ENCODE measurements at regions not wholly inside any gene's neighbourhood (a gene's known extent, or its start where the extent isn't known, plus 50 kb on each side); places are given as distances from the start of the nearest gene placed in this dataset.
"Not testable (repeated sequence)": the region's sequence is repeated elsewhere in the genome, so short reads cannot be mapped to it uniquely, and the experiment has no call there.

DNA sequence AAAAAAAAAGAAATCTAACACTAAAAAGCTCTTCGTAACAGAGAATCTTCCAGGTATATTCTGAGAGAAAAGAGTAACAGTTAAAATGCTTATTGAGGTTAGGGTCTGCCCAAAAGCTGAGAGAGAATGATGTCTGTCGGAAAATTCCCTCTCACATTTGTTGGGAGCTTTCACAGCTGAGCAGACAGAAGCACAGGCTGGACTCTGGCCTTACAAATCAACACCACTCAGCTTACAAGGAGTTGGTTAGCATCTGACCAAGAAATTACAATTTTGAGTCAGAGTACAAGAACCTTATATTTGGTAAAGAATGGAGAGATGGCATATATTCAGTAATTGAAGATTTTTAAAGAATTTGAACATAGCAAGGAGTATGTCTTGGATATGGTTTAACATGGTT lies 1561.0 kb upstream of the RAG2 start:
- Histone ChIP-seq H3K9me3 (replicated peaks) (0 out of 2 replicates have a peak, but pooled peaks cover 6% of the 10 kb centered on the region), H3K36me3 (no peaks in the 10 kb centered on the region), H3K27ac (no peak overlapping the region), H3K27me3 (replicated peaks) (no peaks in the 10 kb centered on the region), H3K4me3 (no peak overlapping the region), H3K4me1 (replicated peaks) (no peaks in the 10 kb centered on the region)
- no peak for DNase-seq (ENCODE audit: low read depth in 1 of 2, low spot score in 2 of 2)

DNA sequence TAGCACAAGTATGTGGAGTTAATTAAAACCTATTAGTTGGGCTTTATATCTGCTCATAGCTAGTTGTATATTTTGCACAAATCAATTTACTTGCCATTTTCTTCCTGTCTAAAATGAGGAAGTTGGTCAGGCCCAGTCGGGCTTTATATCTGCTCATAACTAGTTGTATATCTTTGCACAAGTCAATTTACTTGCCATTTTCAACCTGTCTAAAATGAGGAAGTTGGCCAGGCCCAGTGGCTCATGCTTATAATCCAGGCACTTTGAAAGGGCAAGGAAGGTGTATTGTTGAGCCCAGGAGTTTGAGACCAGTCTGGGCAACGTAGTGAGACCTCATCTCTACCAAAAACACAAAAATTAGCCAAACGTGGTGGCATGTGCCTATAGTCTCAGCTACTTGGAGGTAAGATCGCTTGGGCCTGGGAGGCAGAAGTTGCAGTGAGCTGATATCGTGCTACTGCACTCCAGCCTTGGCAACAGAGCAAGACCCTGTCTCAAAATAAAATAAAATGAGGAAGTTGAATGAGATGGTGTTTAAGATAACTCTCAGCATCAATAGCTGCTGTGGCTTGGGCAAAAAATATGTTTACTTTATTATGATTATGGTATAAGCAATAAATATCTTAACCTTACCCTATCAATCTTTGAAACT lies 1558.6 kb upstream of the RAG2 start:
- Histone ChIP-seq H3K27ac (no peak overlapping the region), H3K4me3 (no peak overlapping the region), H3K36me3 (no peaks in the 10 kb centered on the region), H3K4me1 (replicated peaks) (no peaks in the 10 kb centered on the region), H3K9me3 (replicated peaks) (no peaks in the 10 kb centered on the region), H3K27me3 (replicated peaks) (no peaks in the 10 kb centered on the region)
- DNase-seq (ENCODE audit: low read depth in 1 of 2, low spot score in 2 of 2): no peak

DNA sequence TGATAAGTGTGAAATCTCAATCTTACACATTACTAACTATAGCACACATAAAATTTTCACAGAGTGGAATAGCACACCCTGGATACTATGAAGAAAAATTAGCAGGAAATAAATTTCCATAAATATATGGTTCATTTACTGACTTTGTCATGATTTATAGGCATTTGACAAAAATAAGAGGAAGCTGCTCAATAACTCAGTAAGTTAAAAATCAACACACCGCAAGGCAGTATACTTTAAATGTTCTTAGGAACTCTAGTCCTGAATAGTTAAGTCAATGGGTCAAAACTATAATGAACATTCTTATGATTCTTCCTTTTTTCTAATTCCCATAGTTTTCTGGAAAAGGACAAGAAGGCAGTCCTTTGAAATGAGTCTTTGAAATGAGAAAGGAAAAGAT lies 1557.8 kb upstream of the RAG2 start:
- no peaks in the 10 kb centered on the region for H3K4me1 ChIP-seq (replicated peaks)
- DNase-seq (ENCODE audit: low read depth in 1 of 2, low spot score in 2 of 2): no peak
- H3K27me3 ChIP-seq (replicated peaks): no peaks in the 10 kb centered on the region
- H3K36me3 ChIP-seq: no peaks in the 10 kb centered on the region
- no peaks in the 10 kb centered on the region for H3K9me3 ChIP-seq (replicated peaks)
- no peak overlapping the region for H3K4me3 ChIP-seq
- no peak overlapping the region for H3K27ac ChIP-seq

DNA sequence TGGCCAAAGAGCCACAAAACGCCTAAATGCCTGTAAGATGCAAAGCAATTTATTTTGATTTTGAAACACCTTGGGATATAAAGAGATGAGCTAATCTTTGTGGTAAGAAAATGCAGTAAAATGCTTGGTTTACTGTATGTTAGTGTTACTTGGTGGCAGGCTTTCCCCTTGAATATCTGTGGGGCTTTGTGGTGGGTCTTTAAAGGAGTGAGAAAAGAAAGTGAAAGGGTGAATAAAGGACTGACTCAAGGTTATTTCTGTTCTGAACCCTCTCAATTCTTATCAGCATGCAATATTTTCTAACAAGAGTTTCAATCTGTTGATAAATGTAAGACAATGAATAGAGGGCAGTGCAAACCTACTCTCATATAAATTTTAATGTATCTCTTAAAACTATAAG lies 1555.9 kb upstream of the RAG2 start:
- no peak overlapping the region for H3K27ac ChIP-seq
- H3K4me1 ChIP-seq (replicated peaks): no peaks in the 10 kb centered on the region
- H3K4me3 ChIP-seq: no peak overlapping the region
- H3K36me3 ChIP-seq: no peaks in the 10 kb centered on the region
- H3K9me3 ChIP-seq (replicated peaks): no peaks in the 10 kb centered on the region
- H3K27me3 ChIP-seq (replicated peaks): no peaks in the 10 kb centered on the region
- no peak for DNase-seq (ENCODE audit: low read depth in 1 of 2, low spot score in 2 of 2)

DNA sequence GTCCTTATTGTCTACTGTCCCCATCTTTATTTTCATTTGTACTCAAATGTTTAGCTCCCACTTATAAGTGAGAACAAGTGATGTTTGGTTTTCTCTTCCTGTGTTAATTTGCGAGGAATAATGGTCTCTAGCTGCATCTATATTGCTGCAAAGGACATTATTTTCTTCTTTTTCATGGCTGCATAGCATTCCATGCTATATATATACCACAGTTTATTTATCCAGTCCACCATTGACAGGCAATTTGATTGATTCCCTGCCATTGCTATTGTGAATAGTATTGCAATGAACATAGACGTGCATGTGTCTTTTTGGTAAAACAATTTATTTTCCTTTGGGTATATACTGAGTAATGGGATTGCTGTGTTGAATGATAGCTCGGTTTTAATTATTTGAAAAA lies 1545.8 kb upstream of the RAG2 start:
- no peak for DNase-seq (ENCODE audit: low read depth in 1 of 2, low spot score in 2 of 2)
- H3K36me3 ChIP-seq: no peaks in the 10 kb centered on the region
- H3K9me3 ChIP-seq (replicated peaks): 0 out of 2 replicates have a peak, but pooled peaks cover 3% of the 10 kb centered on the region
- no peak overlapping the region for H3K27ac ChIP-seq
- no peaks in the 10 kb centered on the region for H3K4me1 ChIP-seq (replicated peaks)
- H3K4me3 ChIP-seq: no peak overlapping the region
- no peaks in the 10 kb centered on the region for H3K27me3 ChIP-seq (replicated peaks)

DNA sequence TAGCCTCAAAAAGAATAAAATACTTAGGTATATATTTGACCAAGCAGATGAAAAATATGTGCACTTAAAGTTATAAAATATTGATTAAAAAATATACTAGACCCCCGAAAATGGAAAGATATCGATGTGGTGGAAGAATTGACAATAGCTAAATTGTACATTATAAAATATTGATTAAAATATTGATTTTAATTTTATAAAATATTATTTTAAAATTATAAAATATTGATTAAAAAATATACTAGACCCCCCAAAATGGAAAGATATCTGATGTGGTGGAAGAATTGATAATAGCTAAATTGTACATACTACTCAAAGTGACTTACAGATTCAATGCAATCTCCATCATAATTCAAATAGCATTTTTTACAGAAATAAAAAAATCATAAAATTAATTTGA lies 1540.9 kb upstream of the RAG2 start:
- no peaks in the 10 kb centered on the region for H3K27me3 ChIP-seq (replicated peaks)
- H3K4me3 ChIP-seq: no peak overlapping the region

DNA sequence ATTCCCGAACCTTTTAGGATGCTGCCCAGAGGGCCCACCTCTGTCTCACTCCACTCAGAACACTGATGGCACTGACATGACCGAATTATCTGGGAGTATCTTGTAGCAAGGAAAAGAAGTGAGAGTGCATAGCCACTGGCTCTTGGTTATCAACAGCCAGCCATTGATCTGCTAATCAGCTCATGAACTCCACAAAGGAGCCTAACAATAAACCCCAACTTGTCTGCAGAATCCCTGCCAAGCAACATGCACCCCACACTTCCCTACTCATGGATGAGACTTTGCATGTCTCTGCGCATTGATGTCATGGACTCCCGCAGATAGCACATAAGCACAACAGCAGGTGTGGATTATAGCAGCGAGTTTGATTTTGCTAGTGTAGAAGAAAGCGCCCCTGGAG lies 1538.9 kb upstream of the RAG2 start:
- Histone ChIP-seq H3K9me3 (replicated peaks) (peaks cover 7% of the 10 kb centered on the region), H3K4me1 (replicated peaks) (no peaks in the 10 kb centered on the region), H3K27ac (no peak overlapping the region), H3K4me3 (no peak overlapping the region), H3K36me3 (no peaks in the 10 kb centered on the region), H3K27me3 (replicated peaks) (no peaks in the 10 kb centered on the region)
- DNase-seq (ENCODE audit: low read depth in 1 of 2, low spot score in 2 of 2): no peak

More for the DNA sequence above, 1540.9 kb upstream of the RAG2 start:
- Histone ChIP-seq H3K4me1 (replicated peaks) (no peaks in the 10 kb centered on the region), H3K36me3 (no peaks in the 10 kb centered on the region), H3K9me3 (replicated peaks) (peaks cover 7% of the 10 kb centered on the region), H3K27ac (no peak overlapping the region)
- no peak for DNase-seq (ENCODE audit: low read depth in 1 of 2, low spot score in 2 of 2)

DNA sequence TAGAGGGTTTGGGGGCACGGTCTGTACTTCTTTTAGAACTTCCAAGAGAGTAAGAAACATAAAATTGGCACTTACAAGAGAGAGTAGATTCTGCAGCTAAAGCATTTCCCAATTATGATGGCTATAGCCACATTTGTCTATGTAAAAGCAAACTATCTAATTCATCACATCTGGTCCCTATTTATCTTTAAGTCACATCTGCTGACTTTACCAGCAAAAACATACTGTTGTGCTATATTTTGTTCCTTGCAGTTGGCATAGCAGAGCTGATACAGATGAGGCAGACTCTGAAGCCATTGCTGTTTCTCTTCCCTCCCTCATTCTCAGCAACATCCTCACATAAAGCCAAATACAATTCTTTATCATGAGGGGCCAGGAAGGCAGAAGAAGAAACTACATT lies 1533.5 kb upstream of the RAG2 start:
- H3K27ac ChIP-seq: no peak overlapping the region
- H3K27me3 ChIP-seq (replicated peaks): no peaks in the 10 kb centered on the region
- H3K36me3 ChIP-seq: no peaks in the 10 kb centered on the region
- H3K4me3 ChIP-seq: no peak overlapping the region
- no peak for DNase-seq (ENCODE audit: low read depth in 1 of 2, low spot score in 2 of 2)
- peaks cover under 1% of the 10 kb centered on the region; the same call in 1 of the 2 replicates for H3K9me3 ChIP-seq (replicated peaks)
- H3K4me1 ChIP-seq (replicated peaks): no peaks in the 10 kb centered on the region

DNA sequence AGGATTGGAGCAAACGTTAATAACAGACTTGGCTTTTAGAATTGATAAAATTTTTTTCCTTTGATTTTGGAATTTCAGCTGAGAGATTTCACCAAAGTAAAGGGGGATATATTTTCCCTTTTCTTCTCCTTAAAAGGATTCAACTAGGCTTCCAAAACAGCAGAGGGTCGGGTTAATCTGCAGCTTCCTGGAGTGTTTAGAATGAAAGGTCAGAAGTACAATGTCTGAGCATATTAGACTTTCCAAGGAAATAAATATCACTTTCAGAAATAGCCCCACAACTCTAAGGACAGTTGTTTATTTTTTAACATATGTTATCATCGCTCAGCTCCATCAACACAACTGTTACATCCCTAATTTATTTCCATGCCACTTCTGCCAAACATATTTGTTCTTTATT lies 1532.9 kb upstream of the RAG2 start:
- no peak overlapping the region for H3K4me3 ChIP-seq
- H3K27me3 ChIP-seq (replicated peaks): no peaks in the 10 kb centered on the region
- DNase-seq (ENCODE audit: low read depth in 1 of 2, low spot score in 2 of 2): no peak

DNA sequence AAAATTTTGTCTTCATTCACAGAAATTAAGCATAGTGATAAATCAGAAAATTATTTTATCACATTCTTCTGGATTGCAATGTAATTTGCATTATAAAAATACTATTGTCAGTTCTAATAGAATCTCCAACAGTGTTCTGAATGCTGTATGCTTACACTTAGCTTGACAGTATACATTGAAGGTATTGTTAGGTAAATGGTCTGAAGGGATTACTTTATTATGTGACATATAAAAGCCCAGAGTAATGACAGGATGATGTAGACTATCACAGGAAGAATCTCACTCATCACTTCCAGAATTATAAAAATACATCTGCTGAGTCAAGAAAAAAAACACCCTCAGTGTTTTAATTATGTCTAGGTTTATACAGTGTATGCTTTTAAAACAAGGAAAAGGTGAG lies 1532.5 kb upstream of the RAG2 start:
- Histone ChIP-seq H3K4me3 (no peak overlapping the region), H3K27me3 (replicated peaks) (no peaks in the 10 kb centered on the region), H3K4me1 (replicated peaks) (no peaks in the 10 kb centered on the region), H3K36me3 (no peaks in the 10 kb centered on the region), H3K9me3 (replicated peaks) (no peaks in the 10 kb centered on the region), H3K27ac (no peak overlapping the region)
- DNase-seq (ENCODE audit: low read depth in 1 of 2, low spot score in 2 of 2): no peak

More for the DNA sequence above, 1532.9 kb upstream of the RAG2 start:
- Histone ChIP-seq H3K36me3 (no peaks in the 10 kb centered on the region), H3K27ac (no peak overlapping the region), H3K9me3 (replicated peaks) (no peaks in the 10 kb centered on the region), H3K4me1 (replicated peaks) (no peaks in the 10 kb centered on the region)

DNA sequence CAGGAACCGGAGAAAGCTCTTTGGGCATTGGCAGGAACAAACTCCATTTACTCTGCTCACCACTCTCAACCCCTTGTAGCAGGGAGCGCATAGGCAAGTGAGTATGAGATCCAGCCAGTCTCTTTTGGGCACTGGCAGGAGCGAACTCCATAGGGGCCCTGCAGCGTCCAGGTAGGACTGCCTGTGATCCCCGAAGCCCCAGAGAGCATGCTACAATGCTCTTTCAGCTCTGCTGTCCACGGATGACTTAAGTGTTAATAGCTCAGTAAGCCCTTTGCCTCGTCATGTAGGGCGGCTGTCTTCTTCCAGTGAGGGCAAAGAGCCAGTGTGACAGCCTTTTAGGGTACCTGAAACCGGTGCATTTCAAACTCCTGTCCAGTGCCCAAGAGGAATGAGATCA lies 1525.6 kb upstream of the RAG2 start:
- H3K27me3 ChIP-seq (replicated peaks): no peaks in the 10 kb centered on the region
- DNase-seq (ENCODE audit: low read depth in 1 of 2, low spot score in 2 of 2): no peak

DNA sequence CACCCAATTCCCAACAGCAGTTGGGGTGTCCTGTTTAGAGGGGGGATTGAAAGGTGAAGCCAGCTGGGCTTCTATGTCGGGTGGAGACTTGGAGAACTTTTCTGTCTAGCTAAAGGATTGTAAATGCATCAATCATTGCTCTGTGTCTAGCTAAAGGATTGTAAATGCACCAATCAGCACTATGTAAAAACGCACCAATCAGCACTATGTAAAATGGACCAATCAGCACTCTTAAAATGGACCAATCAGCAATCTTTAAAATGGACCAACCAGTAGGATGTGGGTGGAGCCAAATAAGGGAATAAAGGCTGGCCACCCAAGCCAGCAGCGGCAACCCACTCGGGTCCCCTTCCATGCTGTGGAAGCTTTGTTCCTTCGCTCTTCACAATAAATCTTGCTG lies 1518.6 kb upstream of the RAG2 start:
- H3K36me3 ChIP-seq; H3K4me3 ChIP-seq; H3K9me3 ChIP-seq (replicated peaks): not testable (repeated sequence)

More for the DNA sequence above, 1525.6 kb upstream of the RAG2 start:
- no peaks in the 10 kb centered on the region for H3K9me3 ChIP-seq (replicated peaks)
- H3K4me1 ChIP-seq (replicated peaks): no peaks in the 10 kb centered on the region
- H3K27ac ChIP-seq: no peak overlapping the region
- no peak overlapping the region for H3K4me3 ChIP-seq
- no peaks in the 10 kb centered on the region for H3K36me3 ChIP-seq

DNA sequence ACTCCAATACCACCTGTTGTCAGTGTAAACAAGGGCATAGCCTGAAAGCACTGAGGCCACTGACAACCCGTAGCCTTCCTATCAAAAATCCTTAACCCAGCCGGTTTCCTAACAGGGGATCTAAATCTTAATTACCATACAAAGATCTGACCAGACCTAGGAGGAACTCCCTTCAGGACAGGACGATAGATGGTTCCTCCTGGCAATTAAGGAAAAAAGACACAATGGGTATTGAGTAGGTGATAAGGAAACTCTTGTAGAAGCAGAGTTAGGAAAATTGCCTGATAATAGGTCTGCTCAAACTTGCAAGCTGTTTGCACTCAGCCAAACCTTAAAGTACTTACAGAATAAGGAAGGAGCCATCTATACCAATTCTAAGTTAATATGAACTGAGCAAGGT lies 1517.3 kb upstream of the RAG2 start:
- H3K36me3 ChIP-seq; H3K4me1 ChIP-seq (replicated peaks); H3K27me3 ChIP-seq (replicated peaks); H3K9me3 ChIP-seq (replicated peaks); H3K27ac ChIP-seq; DNase-seq (ENCODE audit: low read depth in 1 of 2, low spot score in 2 of 2); H3K4me3 ChIP-seq: not testable (repeated sequence)

More for the DNA sequence above, 1518.6 kb upstream of the RAG2 start:
- H3K27ac ChIP-seq; H3K27me3 ChIP-seq (replicated peaks); DNase-seq (ENCODE audit: low read depth in 1 of 2, low spot score in 2 of 2); H3K4me1 ChIP-seq (replicated peaks): not testable (repeated sequence)

DNA sequence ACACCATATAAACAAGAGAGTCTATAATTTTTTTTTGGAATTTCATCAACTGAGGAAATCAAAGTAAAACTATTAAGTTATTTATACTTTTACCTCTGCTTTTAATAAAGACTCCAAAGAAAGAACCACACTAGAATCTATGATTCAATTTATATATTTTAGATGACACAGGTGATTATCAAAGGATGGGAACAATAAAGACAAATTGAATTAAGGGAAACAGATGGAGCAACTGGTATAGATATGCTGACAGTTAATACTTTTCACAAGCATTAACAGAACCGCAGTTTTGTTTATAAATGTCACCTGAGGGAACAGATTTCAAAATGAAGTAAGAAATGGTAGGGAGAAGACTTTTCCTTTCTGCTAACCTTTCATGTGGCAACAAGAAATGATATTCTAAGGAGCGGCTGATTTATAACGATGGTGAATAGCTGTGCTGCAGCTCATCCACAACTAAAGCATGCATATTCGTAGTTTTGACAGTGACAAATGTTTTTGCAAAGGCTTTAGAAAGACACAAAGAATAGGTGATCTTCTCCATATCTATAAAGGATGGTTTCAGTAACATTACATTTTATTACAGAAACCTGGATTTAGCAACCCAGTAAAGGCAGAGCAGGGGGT lies 1502.9 kb upstream of the RAG2 start:
- Histone ChIP-seq H3K4me3 (no peak overlapping the region), H3K36me3 (no peaks in the 10 kb centered on the region), H3K9me3 (replicated peaks) (no peaks in the 10 kb centered on the region; the same call in 1 of the 2 replicates), H3K27me3 (replicated peaks) (no peaks in the 10 kb centered on the region), H3K4me1 (replicated peaks) (no peaks in the 10 kb centered on the region), H3K27ac (no peak overlapping the region)
- DNase-seq (ENCODE audit: low read depth in 1 of 2, low spot score in 2 of 2): no peak

DNA sequence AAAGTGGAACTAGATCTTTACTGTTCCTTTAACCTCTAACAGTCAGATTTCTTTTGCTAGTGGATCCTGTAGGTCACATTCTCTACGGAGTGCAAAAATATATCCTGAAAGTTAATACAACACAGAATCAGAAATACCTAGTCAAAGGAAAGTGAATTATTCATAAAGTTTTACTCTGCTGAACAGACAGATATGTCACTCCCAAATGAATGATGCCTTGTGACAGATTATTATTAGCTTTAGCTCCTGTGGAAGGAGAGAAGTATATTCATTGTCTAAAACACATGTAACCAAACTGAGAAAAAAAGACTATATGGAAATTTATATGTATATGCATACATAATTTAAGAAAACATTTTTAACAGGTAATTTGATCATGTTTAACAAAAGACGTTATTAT lies 1497.2 kb upstream of the RAG2 start:
- no peak for DNase-seq (ENCODE audit: low read depth in 1 of 2, low spot score in 2 of 2)
- Histone ChIP-seq H3K4me1 (replicated peaks) (no peaks in the 10 kb centered on the region), H3K27ac (no peak overlapping the region), H3K27me3 (replicated peaks) (no peaks in the 10 kb centered on the region), H3K36me3 (no peaks in the 10 kb centered on the region), H3K9me3 (replicated peaks) (peaks cover 4% of the 10 kb centered on the region; the same call in 1 of the 2 replicates), H3K4me3 (no peak overlapping the region)

Data from SJSA1 (cell line).